Subcutaneous abdominal adipose tissue (tissue), 5 donors: ENCODE measurements at regions not wholly inside any gene's neighbourhood (a gene's known extent, or its start where the extent isn't known, plus 50 kb on each side); places are given as distances from the start of the nearest gene placed in this dataset.

Source experiments
- H3K27ac ChIP-seq: one replicate; pipeline ENCODE4 v1.7.0; 2013; ENCODE audit warnings: low read depth, mild to moderate bottlenecking, inconsistent platforms, low read length, moderate library complexity
- H3K27me3 ChIP-seq, 5 donors: one replicate each; pipeline ENCODE4 v1.7.0; 2013; ENCODE audit warnings: low read length in 5 of 5, inconsistent platforms in 1 of 5; ENCODE audit not compliant: control insufficient read depth in 5 of 5, insufficient read depth in 4 of 5
- H3K36me3 ChIP-seq, 5 donors: one replicate each; pipeline ENCODE4 v1.7.0; 2013; ENCODE audit warnings: low read length in 5 of 5; ENCODE audit not compliant: control insufficient read depth in 5 of 5, insufficient read depth in 5 of 5
- H3K4me1 ChIP-seq, 5 donors: one replicate each; pipeline ENCODE4 v1.7.0; 2013; ENCODE audit warnings: low read length in 5 of 5, mild to moderate bottlenecking in 3 of 5, moderate library complexity in 1 of 5; ENCODE audit not compliant: control insufficient read depth in 5 of 5, insufficient read depth in 5 of 5
- H3K4me3 ChIP-seq, 5 donors: one replicate each; pipeline ENCODE4 v1.7.0; 2013; ENCODE audit warnings: low read length in 5 of 5, low read depth in 1 of 5
- H3K9ac ChIP-seq, 5 donors: one replicate each; pipeline ENCODE4 v1.7.0; 2013; ENCODE audit warnings: low read length in 5 of 5, mild to moderate bottlenecking in 4 of 5, moderate library complexity in 3 of 5
- H3K9me3 ChIP-seq, 5 donors: one replicate each; pipeline ENCODE4 v1.7.0; 2013; ENCODE audit warnings: low read length in 5 of 5; ENCODE audit not compliant: control insufficient read depth in 5 of 5
- donor health status: healthy.
- donor health status: healthy.
- donor health status: healthy.
- donor health status: healthy.
- donor health status: healthy.

- Histone ChIP-seq H3K36me3 (no peaks in the 10 kb centered on the region), H3K9ac (no peak overlapping the region), H3K4me3 (no peak overlapping the region), H3K27ac (no peak overlapping the region), H3K27me3 (no peaks in the 10 kb centered on the region), H3K9me3 (peaks cover 0 to 9% (median 4%) of the 10 kb centered on the region in 5 donors), H3K4me1 (no peaks in the 10 kb centered on the region)
Measured at GRCh38 chr4:165656829-165657490, 216.1 kb upstream of the TLL1 start.

- Histone ChIP-seq H3K36me3 (no peaks in the 10 kb centered on the region), H3K4me1 (peaks cover 0 to 4% (median 0%) of the 10 kb centered on the region in 5 donors), H3K27me3 (no peaks in the 10 kb centered on the region), H3K27ac (no peak overlapping the region), H3K4me3 (no peak overlapping the region), H3K9me3 (no peaks in the 10 kb centered on the region), H3K9ac (no peak overlapping the region)
Measured at GRCh38 chr4:165662341-165662740, 210.7 kb upstream of the TLL1 start.

GRCh38 chr4:165663411-165663810 is 209.6 kb upstream of the TLL1 start:
- peaks cover 0 to 4% (median 0%) of the 10 kb centered on the region in 5 donors for H3K4me1 ChIP-seq

GRCh38 chr4:165666836-165667235 is 206.2 kb upstream of the TLL1 start:
- Histone ChIP-seq H3K4me3 (no peak overlapping the region), H3K4me1 (peaks cover 0 to 4% (median 0%) of the 10 kb centered on the region in 5 donors), H3K27ac (no peak overlapping the region), H3K9ac (no peak overlapping the region), H3K36me3 (no peaks in the 10 kb centered on the region), H3K27me3 (no peaks in the 10 kb centered on the region), H3K9me3 (no peaks in the 10 kb centered on the region)

More at GRCh38 chr4:165663411-165663810, 209.6 kb upstream of the TLL1 start:
- Histone ChIP-seq H3K27ac (no peak overlapping the region), H3K9ac (no peak overlapping the region), H3K27me3 (no peaks in the 10 kb centered on the region), H3K36me3 (no peaks in the 10 kb centered on the region), H3K4me3 (no peak overlapping the region), H3K9me3 (no peaks in the 10 kb centered on the region)

GRCh38 chr4:165667969-165668368 is 205.1 kb upstream of the TLL1 start:
- no peak overlapping the region for H3K4me3 ChIP-seq
- peaks cover 0 to 3% (median 0%) of the 10 kb centered on the region in 5 donors for H3K4me1 ChIP-seq
- no peak overlapping the region for H3K9ac ChIP-seq
- H3K27me3 ChIP-seq = no peaks in the 10 kb centered on the region
- no peaks in the 10 kb centered on the region for H3K9me3 ChIP-seq
- H3K27ac ChIP-seq = no peak overlapping the region
- H3K36me3 ChIP-seq = no peaks in the 10 kb centered on the region

GRCh38 chr4:165668694-165669093 is 204.3 kb upstream of the TLL1 start:
- Histone ChIP-seq H3K4me3 (no peak overlapping the region), H3K9ac (no peak overlapping the region), H3K27ac (no peak overlapping the region), H3K36me3 (no peaks in the 10 kb centered on the region), H3K9me3 (no peaks in the 10 kb centered on the region), H3K4me1 (no peaks in the 10 kb centered on the region), H3K27me3 (no peaks in the 10 kb centered on the region)

- no peak overlapping the region for H3K27ac ChIP-seq
- H3K27me3 ChIP-seq = no peaks in the 10 kb centered on the region
- no peaks in the 10 kb centered on the region for H3K36me3 ChIP-seq
- no peaks in the 10 kb centered on the region for H3K4me1 ChIP-seq
- no peak overlapping the region for H3K9ac ChIP-seq
- H3K9me3 ChIP-seq = no peaks in the 10 kb centered on the region
- no peak overlapping the region for H3K4me3 ChIP-seq
Measured at GRCh38 chr4:165677081-165677480, 196.0 kb upstream of the TLL1 start.

- Histone ChIP-seq H3K27me3 (no peaks in the 10 kb centered on the region), H3K9me3 (no peaks in the 10 kb centered on the region), H3K36me3 (no peaks in the 10 kb centered on the region), H3K4me3 (no peak overlapping the region), H3K4me1 (no peaks in the 10 kb centered on the region), H3K9ac (no peak overlapping the region), H3K27ac (no peak overlapping the region)
Measured at GRCh38 chr4:165678236-165678935, 194.7 kb upstream of the TLL1 start.

GRCh38 chr4:165678936-165679325 is 194.1 kb upstream of the TLL1 start:
- no peaks in the 10 kb centered on the region for H3K9me3 ChIP-seq
- H3K27ac ChIP-seq = no peak overlapping the region
- H3K4me1 ChIP-seq = no peaks in the 10 kb centered on the region
- no peaks in the 10 kb centered on the region for H3K27me3 ChIP-seq
- H3K4me3 ChIP-seq = no peak overlapping the region
- no peaks in the 10 kb centered on the region for H3K36me3 ChIP-seq
- no peak overlapping the region for H3K9ac ChIP-seq

GRCh38 chr4:165680821-165681220 is 192.2 kb upstream of the TLL1 start:
- H3K4me1 ChIP-seq = no peaks in the 10 kb centered on the region
- H3K27me3 ChIP-seq = no peaks in the 10 kb centered on the region
- no peak overlapping the region for H3K4me3 ChIP-seq
- no peak overlapping the region for H3K27ac ChIP-seq
- no peak overlapping the region for H3K9ac ChIP-seq
- H3K9me3 ChIP-seq = no peaks in the 10 kb centered on the region
- H3K36me3 ChIP-seq = no peaks in the 10 kb centered on the region
